B cell (primary cell): ENCODE measurements at regions not wholly inside any gene's neighbourhood (a gene's known extent, or its start where the extent isn't known, plus 50 kb on each side); places are given as distances from the start of the nearest gene placed in this dataset.

Experiments used
- ATAC-seq: fragments of 200-7000 bp; cut with Tn5 transposase; one replicate; pipeline ENCODE4 v1.10.0; 2021; ENCODE audit warnings: low read depth, mild to moderate bottlenecking, moderate number of reproducible peaks, moderate library complexity
- CTCF ChIA-PET: fragments of 350-600 bp; sonication (Branson Sonifier 250); formaldehyde crosslinking; loops from one replicate; lab custom pipeline; 2021; ENCODE audit warnings: antibody characterized with exemption, inconsistent platforms; lab: Charles Lee
- POLR2A ChIA-PET: fragments of 350-600 bp; sonication (Branson Sonifier 250); formaldehyde crosslinking; loops from one replicate; lab custom pipeline; 2021; ENCODE audit warnings: antibody characterized with exemption; lab: Charles Lee
- DNase-seq: peaks from one replicate; pipeline ENCODE4 v3.0.0; 2013
- H2AFZ ChIP-seq: 2 replicates; pipeline ENCODE4 v1.6.1; 2012; ENCODE audit warnings: mild to moderate bottlenecking, low read depth, low read length; ENCODE audit not compliant: insufficient read depth, poor library complexity, severe bottlenecking
- H3K27ac ChIP-seq, 2 donors: 1 replicate in 1 of 2; 2 replicates in 1 of 2; pipeline ENCODE4 v1.5.1; 2012 to 2013; ENCODE audit warnings: low read length in 2 of 2, mild to moderate bottlenecking in 2 of 2, moderate library complexity in 1 of 2
- H3K27me3 ChIP-seq, 4 experiments: fragments of 200-600 bp in 1 of 4; sonication (generic) in 1 of 4; replicated peaks in 1 of 4; 1 replicate in 2 of 4; 2 replicates in 2 of 4; pipeline versions ENCODE4 v1.6.1 to v1.7.0; 2013 to 2016; ENCODE audit warnings: low read length in 3 of 4, mild to moderate bottlenecking in 2 of 4, mixed read lengths in 1 of 4, moderate library complexity in 1 of 4; ENCODE audit not compliant: insufficient read depth in 4 of 4, control insufficient read depth in 3 of 4; ENCODE audit errors: control extremely low read depth in 1 of 4
- H3K36me3 ChIP-seq, 2 experiments: replicated peaks in 1 of 2; 1 replicate in 1 of 2; 2 replicates in 1 of 2; pipeline versions ENCODE4 v1.6.1 to v1.7.1; 2013; ENCODE audit warnings: low read length in 1 of 2; ENCODE audit not compliant: insufficient read depth in 2 of 2, control insufficient read depth in 1 of 2; ENCODE audit errors: control extremely low read depth in 1 of 2, extremely low read depth in 1 of 2
- H3K4me1 ChIP-seq, 2 donors: fragments of 200-600 bp in 1 of 2; sonication (generic) in 1 of 2; 1 replicate in 1 of 2; 2 replicates in 1 of 2; pipeline versions ENCODE4 v1.5.1 to v1.6.1; 2013 to 2017; ENCODE audit warnings: low read length in 2 of 2; ENCODE audit not compliant: control insufficient read depth in 2 of 2, insufficient read depth in 2 of 2
- H3K4me2 ChIP-seq: replicated peaks from 2 replicates; pipeline ENCODE3; 2012; ENCODE audit warnings: mild to moderate bottlenecking, low read depth, low read length; ENCODE audit not compliant: poor library complexity, severe bottlenecking
- H3K4me3 ChIP-seq, 5 experiments: fragments of 200-600 bp in 1 of 5; sonication (generic) in 1 of 5; 1 replicate in 3 of 5; 2 replicates in 2 of 5; pipeline versions ENCODE4 v1.5.1 to v1.7.0; 2011 to 2016; ENCODE audit warnings: low read length in 4 of 5, mild to moderate bottlenecking in 4 of 5, low read depth in 2 of 5, control low read depth in 1 of 5, moderate library complexity in 1 of 5; ENCODE audit not compliant: insufficient read depth in 1 of 5; ENCODE audit errors: control extremely low read depth in 1 of 5, extremely low read depth in 1 of 5
- H3K79me2 ChIP-seq: fragments of 200-600 bp; sonication (generic); one replicate; pipeline ENCODE4 v1.6.0; 2016; ENCODE audit warnings: low read length; ENCODE audit not compliant: control insufficient read depth, insufficient read depth
- H3K9ac ChIP-seq: fragments of 200-600 bp; sonication (generic); 2 replicates; pipeline ENCODE4 v1.6.1; 2017; ENCODE audit warnings: mild to moderate bottlenecking, low read length, moderate library complexity
- H3K9me3 ChIP-seq, 3 donors: one replicate each; pipeline versions ENCODE4 v1.6.1 to v1.7.1; 2013; ENCODE audit warnings: low read length in 2 of 3; ENCODE audit not compliant: control insufficient read depth in 2 of 3, insufficient read depth in 1 of 3; ENCODE audit errors: control extremely low read depth in 1 of 3
- H4K20me1 ChIP-seq: 2 replicates; pipeline ENCODE4 v1.6.0; 2012; ENCODE audit warnings: mild to moderate bottlenecking, low read length; ENCODE audit not compliant: insufficient read depth, control insufficient read depth, poor library complexity, severe bottlenecking
- H3K27ac Mint-ChIP-seq: one replicate; pipeline ENCODE4 v1.8.0; 2021; ENCODE audit warnings: mixed read lengths
- H3K27me3 Mint-ChIP-seq: one replicate; pipeline ENCODE4 v1.8.0; 2021; ENCODE audit warnings: mixed read lengths
- H3K4me1 Mint-ChIP-seq: one replicate; pipeline ENCODE4 v1.8.0; 2021; ENCODE audit warnings: mixed read lengths
- H3K4me3 Mint-ChIP-seq: one replicate; pipeline ENCODE4 v1.8.0; 2021; ENCODE audit warnings: mixed read lengths
- H3K9me3 Mint-ChIP-seq: one replicate; pipeline ENCODE4 v1.8.0; 2022; ENCODE audit warnings: mixed read lengths; ENCODE audit not compliant: insufficient read depth
- EZH2 ChIP-seq: IDR thresholded peaks from 2 replicates; pipeline ENCODE4 v1.6.1; 2012; ENCODE audit warnings: borderline replicate concordance, low read depth, mild to moderate bottlenecking, moderate library complexity, low read length; ENCODE audit not compliant: insufficient read depth, poor library complexity, severe bottlenecking
- WGBS: methylation state at CpG from one replicate; pipeline ENCODE4 v1.1.5; 2013; ENCODE audit warnings: missing lambda C conversion rate; ENCODE audit not compliant: insufficient coverage; 5-methylcytosine and 5-hydroxymethylcytosine counted together
- intact Hi-C: fragments of 100-400 bp; cut with micrococcal nuclease; formaldehyde crosslinking; loops from one replicate; pipeline ENCODE4 v1.10.0; 2022
- TF ChIP-seq, protein P1 (sequence below): fragments of 200-600 bp; IDR thresholded peaks from one replicate; pipeline ENCODE4 v1.8.0; 2022; ENCODE audit warnings: antibody characterized with exemption, mild to moderate bottlenecking

DNA sequence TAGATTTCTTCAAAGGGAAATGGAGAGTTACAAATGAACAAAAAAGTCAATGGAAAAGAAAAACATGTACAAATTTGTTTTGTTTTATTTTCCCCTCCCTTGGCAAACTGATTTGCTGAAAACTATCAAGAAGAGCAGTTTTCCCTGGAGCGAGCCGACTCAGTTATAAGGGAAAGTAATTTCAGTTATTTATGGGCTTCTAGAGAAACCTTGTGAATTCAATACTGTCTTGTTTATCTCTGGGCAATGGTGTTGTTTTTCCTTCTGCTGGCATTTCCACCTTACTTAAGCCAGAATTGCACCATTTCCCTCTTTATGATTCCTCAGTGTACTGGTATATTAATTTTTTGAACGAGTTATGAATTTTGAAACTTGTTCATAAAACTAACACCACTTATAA, 1163.6 kb downstream of the CDH12 start:
- H3K4me2 ChIP-seq = no peak overlapping the region
- no peaks in the 10 kb centered on the region for H3K9me3 ChIP-seq
- H3K9ac ChIP-seq = no peak overlapping the region
- no peaks in the 10 kb centered on the region for H3K27me3 Mint-ChIP-seq
- ATAC-seq = no peak
- peaks cover 2% of the 10 kb centered on the region for H3K9me3 Mint-ChIP-seq
- ChIA-PET CTCF (no interaction called here), POLR2A (no interaction called here)
- DNase-seq = no peak
- intact Hi-C loops = no loop called here
- H3K27ac ChIP-seq = no peak overlapping the region
- H3K27ac Mint-ChIP-seq = no peak overlapping the region
- no peaks in the 10 kb centered on the region for H3K36me3 ChIP-seq
- H3K27me3 ChIP-seq = no peaks in the 10 kb centered on the region
- H3K4me1 Mint-ChIP-seq = no peaks in the 10 kb centered on the region
- no peaks in the 10 kb centered on the region for H3K4me1 ChIP-seq
- no peak overlapping the region for H2AFZ ChIP-seq
- TF ChIP-seq, protein P1, sequence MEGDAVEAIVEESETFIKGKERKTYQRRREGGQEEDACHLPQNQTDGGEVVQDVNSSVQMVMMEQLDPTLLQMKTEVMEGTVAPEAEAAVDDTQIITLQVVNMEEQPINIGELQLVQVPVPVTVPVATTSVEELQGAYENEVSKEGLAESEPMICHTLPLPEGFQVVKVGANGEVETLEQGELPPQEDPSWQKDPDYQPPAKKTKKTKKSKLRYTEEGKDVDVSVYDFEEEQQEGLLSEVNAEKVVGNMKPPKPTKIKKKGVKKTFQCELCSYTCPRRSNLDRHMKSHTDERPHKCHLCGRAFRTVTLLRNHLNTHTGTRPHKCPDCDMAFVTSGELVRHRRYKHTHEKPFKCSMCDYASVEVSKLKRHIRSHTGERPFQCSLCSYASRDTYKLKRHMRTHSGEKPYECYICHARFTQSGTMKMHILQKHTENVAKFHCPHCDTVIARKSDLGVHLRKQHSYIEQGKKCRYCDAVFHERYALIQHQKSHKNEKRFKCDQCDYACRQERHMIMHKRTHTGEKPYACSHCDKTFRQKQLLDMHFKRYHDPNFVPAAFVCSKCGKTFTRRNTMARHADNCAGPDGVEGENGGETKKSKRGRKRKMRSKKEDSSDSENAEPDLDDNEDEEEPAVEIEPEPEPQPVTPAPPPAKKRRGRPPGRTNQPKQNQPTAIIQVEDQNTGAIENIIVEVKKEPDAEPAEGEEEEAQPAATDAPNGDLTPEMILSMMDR = no peak
- TF ChIP-seq EZH2 = no peak
- H3K4me3 ChIP-seq = no peak overlapping the region
- H3K79me2 ChIP-seq = no peaks in the 10 kb centered on the region
- no peak overlapping the region for H3K4me3 Mint-ChIP-seq
- WGBS = 70% methylated on average over 2 of the region's 3 CpGs
- no peaks in the 10 kb centered on the region for H4K20me1 ChIP-seq

GRCh38 chr5:21688655-21689054, 1164.5 kb downstream of the CDH12 start:
- intact Hi-C loops = no loop called here
- CTCF ChIA-PET = no interaction called here

More at GRCh38 chr5:21688655-21689054, 1164.5 kb downstream of the CDH12 start:
- Histone ChIP-seq H3K36me3 (no peaks in the 10 kb centered on the region), H4K20me1 (no peaks in the 10 kb centered on the region), H3K9me3 (peaks cover 0 to 2% (median 0%) of the 10 kb centered on the region in 3 donors), H3K9ac (no peak overlapping the region), H2AFZ (no peak overlapping the region), H3K79me2 (no peaks in the 10 kb centered on the region), H3K4me2 (no peak overlapping the region), H3K27me3 (no peaks in the 10 kb centered on the region), H3K4me1 (no peaks in the 10 kb centered on the region), H3K4me3 (no peak overlapping the region), H3K27ac (no peak overlapping the region)
- Mint-ChIP-seq H3K27me3 (no peaks in the 10 kb centered on the region), H3K9me3 (peaks cover 2% of the 10 kb centered on the region), H3K27ac (no peak overlapping the region), H3K4me3 (no peak overlapping the region), H3K4me1 (no peaks in the 10 kb centered on the region)
- DNase-seq (no peak), ATAC-seq (no peak)
- TF ChIP-seq, protein P1 = no peak
- TF ChIP-seq EZH2 = no peak
- POLR2A ChIA-PET = no interaction called here
- no CpG with 5 or more reads among the region's 1 CpG for WGBS
